Loucy (cell line): ENCODE measurements at regions not wholly inside any gene's neighbourhood (a gene's known extent, or its start where the extent isn't known, plus 50 kb on each side); places are given as distances from the start of the nearest gene placed in this dataset.
A peak's percentile ranks its signal among the peaks of the same experiment; 100 is the strongest.

Experiments used
- H2AFZ ChIP-seq: fragments of 200-600 bp; sonication (generic); 2 replicates; pipeline ENCODE4 v1.6.0; 2016; ENCODE audit warnings: antibody characterized with exemption, mild to moderate bottlenecking, low read length, moderate library complexity
- H3F3A ChIP-seq: fragments of 200-600 bp; 2 replicates; pipeline ENCODE4 v1.6.0; 2016; ENCODE audit warnings: antibody characterized with exemption, low read depth, mild to moderate bottlenecking
- H3K27me3 ChIP-seq: fragments of 200-600 bp; sonication (generic); 2 replicates; pipeline ENCODE4 v1.6.1; 2014; ENCODE audit warnings: low read length, mild to moderate bottlenecking; ENCODE audit not compliant: insufficient read depth, poor library complexity, severe bottlenecking
- H3K36me3 ChIP-seq: fragments of 200-600 bp; sonication (generic); 2 replicates; pipeline ENCODE4 v1.6.1; 2016; ENCODE audit warnings: low read length; ENCODE audit not compliant: insufficient read depth
- H3K4me1 ChIP-seq: fragments of 200-600 bp; sonication (generic); 2 replicates; pipeline ENCODE4 v1.5.1; 2014; ENCODE audit warnings: low read length, mild to moderate bottlenecking; ENCODE audit not compliant: insufficient read depth, poor library complexity, severe bottlenecking
- H3K4me2 ChIP-seq: fragments of 200-600 bp; sonication (generic); 2 replicates; pipeline ENCODE4 v1.6.0; 2014; ENCODE audit warnings: antibody characterized with exemption, low read length, low read depth, mild to moderate bottlenecking; ENCODE audit not compliant: poor library complexity, severe bottlenecking
- H3K4me3 ChIP-seq: fragments of 200-600 bp; sonication (generic); 2 replicates; pipeline ENCODE4 v1.5.1; 2014; ENCODE audit warnings: low read length, mild to moderate bottlenecking, mixed read lengths; ENCODE audit not compliant: poor library complexity, severe bottlenecking
- H3K79me2 ChIP-seq: fragments of 200-600 bp; sonication (generic); 2 replicates; pipeline ENCODE4 v1.6.1; 2014; ENCODE audit warnings: low read length; ENCODE audit not compliant: insufficient read depth
- H3K9ac ChIP-seq: fragments of 200-600 bp; sonication (generic); 2 replicates; pipeline ENCODE4 v1.6.0; 2014; ENCODE audit warnings: mild to moderate bottlenecking, low read depth, low read length, moderate library complexity; ENCODE audit not compliant: poor library complexity, severe bottlenecking
- H3K9me2 ChIP-seq: fragments of 200-600 bp; sonication (generic); replicated peaks from 2 replicates; pipeline ENCODE4 v1.6.1; 2016; ENCODE audit warnings: low read depth, low read length, mixed read lengths
- H3K9me3 ChIP-seq: fragments of 200-600 bp; sonication (generic); 2 replicates; pipeline ENCODE4 v1.6.1; 2014; ENCODE audit warnings: mild to moderate bottlenecking, antibody characterized with exemption, low read length, low read depth; ENCODE audit not compliant: insufficient read depth
- H4K20me1 ChIP-seq: fragments of 200-600 bp; sonication (generic); 2 replicates; pipeline ENCODE4 v1.6.0; 2014; ENCODE audit warnings: antibody characterized with exemption, low read length, mild to moderate bottlenecking; ENCODE audit not compliant: insufficient read depth, poor library complexity, severe bottlenecking
- EZH2phosphoT487 ChIP-seq: fragments of 200-600 bp; IDR thresholded peaks from 2 replicates; pipeline ENCODE4 v1.6.1; 2018; ENCODE audit warnings: antibody characterized with exemption, mild to moderate bottlenecking, moderate library complexity, borderline replicate concordance
- TF ChIP-seq, protein P1 (sequence below): fragments of 200-600 bp; sonication (generic); conservative IDR thresholded peaks from 2 replicates; pipeline ENCODE4 v1.5.1; 2014; ENCODE audit warnings: mild to moderate bottlenecking, antibody characterized with exemption, low read length

DNA sequence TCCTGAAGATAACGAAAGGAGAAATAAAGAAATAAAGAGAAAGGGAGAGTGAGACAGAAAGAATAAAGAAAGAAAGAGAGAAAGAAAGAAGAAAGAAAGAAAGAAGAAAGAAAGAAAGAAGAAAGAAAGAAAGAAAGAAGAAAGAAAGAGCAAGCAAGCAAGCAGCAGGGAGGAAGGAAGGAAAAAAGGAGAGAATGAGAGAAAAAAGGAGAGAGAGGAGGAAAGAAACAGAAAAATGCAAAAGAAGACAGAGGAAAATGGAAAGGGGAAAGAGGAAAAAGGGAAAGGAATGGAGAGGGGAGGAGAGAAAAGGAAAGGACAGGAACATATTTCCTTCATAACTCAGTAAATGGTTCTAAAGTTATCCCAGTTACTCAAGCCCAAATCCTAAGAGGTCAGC lies 978.8 kb upstream of the CDH9 start:
- no peak overlapping the region for H3K4me3 ChIP-seq
- H3K9me2 ChIP-seq = no peaks in the 10 kb centered on the region
- H4K20me1 ChIP-seq = no peaks in the 10 kb centered on the region
- H3K4me1 ChIP-seq = no peaks in the 10 kb centered on the region
- H3K4me2 ChIP-seq = no peak overlapping the region
- no peaks in the 10 kb centered on the region for H3K36me3 ChIP-seq
- H3K9me3 ChIP-seq = 0 out of 2 replicates have a peak, but pooled peaks cover under 1% of the 10 kb centered on the region
- no peak overlapping the region for H3K9ac ChIP-seq
- H3K79me2 ChIP-seq = no peaks in the 10 kb centered on the region
- H3F3A ChIP-seq = no peaks in the 10 kb centered on the region
- no peaks in the 10 kb centered on the region for H3K27me3 ChIP-seq
- TF ChIP-seq, protein P1, sequence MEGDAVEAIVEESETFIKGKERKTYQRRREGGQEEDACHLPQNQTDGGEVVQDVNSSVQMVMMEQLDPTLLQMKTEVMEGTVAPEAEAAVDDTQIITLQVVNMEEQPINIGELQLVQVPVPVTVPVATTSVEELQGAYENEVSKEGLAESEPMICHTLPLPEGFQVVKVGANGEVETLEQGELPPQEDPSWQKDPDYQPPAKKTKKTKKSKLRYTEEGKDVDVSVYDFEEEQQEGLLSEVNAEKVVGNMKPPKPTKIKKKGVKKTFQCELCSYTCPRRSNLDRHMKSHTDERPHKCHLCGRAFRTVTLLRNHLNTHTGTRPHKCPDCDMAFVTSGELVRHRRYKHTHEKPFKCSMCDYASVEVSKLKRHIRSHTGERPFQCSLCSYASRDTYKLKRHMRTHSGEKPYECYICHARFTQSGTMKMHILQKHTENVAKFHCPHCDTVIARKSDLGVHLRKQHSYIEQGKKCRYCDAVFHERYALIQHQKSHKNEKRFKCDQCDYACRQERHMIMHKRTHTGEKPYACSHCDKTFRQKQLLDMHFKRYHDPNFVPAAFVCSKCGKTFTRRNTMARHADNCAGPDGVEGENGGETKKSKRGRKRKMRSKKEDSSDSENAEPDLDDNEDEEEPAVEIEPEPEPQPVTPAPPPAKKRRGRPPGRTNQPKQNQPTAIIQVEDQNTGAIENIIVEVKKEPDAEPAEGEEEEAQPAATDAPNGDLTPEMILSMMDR = no peak
- no peak for TF ChIP-seq EZH2phosphoT487
- H2AFZ ChIP-seq = no peak overlapping the region

DNA sequence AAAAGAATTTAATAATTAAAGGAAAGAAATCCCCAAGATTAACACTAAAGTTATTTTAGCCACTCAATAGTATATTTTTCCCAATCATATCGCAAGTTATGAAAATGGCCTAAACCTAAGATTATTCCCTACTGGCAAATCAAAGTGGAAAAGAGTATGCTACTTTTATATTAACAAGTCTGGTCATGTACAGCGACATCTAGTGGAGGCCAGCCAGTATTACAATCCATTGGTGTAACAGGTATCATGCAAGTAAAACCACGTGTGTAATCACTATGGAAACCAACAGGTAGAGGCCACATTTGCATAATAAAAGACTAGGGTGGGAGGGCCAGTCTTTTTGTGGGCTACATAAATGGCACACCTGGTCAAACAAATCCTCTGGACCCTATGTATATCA lies 976.4 kb upstream of the CDH9 start:
- H3K4me1 ChIP-seq = no peaks in the 10 kb centered on the region
- 0 out of 2 replicates have a peak, but pooled peaks cover 3% of the 10 kb centered on the region for H3K9me3 ChIP-seq
- no peaks in the 10 kb centered on the region for H4K20me1 ChIP-seq
- H3K36me3 ChIP-seq = no peaks in the 10 kb centered on the region
- TF ChIP-seq EZH2phosphoT487 = no peak
- TF ChIP-seq, protein P1 = peak; percentile 82
- H3K4me3 ChIP-seq = no peak overlapping the region
- H3K27me3 ChIP-seq = no peaks in the 10 kb centered on the region
- H3K4me2 ChIP-seq = no peak overlapping the region
- H3K9ac ChIP-seq = no peak overlapping the region
- H2AFZ ChIP-seq = no peak overlapping the region
- H3K79me2 ChIP-seq = no peaks in the 10 kb centered on the region
- no peaks in the 10 kb centered on the region for H3F3A ChIP-seq
- H3K9me2 ChIP-seq = no peaks in the 10 kb centered on the region

DNA sequence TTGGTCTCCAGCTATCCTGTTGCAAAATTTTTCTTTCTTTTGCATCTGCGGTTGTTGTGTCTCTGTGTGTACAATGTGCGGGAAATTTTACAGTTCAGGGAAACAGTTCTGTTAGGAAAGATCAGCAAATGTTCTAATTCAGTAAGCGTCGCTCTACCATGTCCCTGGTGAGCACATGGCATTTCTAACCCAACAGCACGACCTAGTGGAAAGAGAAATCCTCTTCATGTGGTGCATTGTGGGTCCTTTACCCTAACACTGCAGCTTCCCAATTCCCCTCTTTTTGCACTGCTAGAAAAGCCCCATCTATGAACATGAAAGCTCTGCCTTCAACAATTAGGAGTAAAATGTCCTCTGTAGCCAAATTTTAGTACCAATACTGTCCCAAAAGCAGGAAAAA lies 974.2 kb upstream of the CDH9 start:
- H3K9me2 ChIP-seq = no peaks in the 10 kb centered on the region
- H3F3A ChIP-seq = no peaks in the 10 kb centered on the region
- H3K9me3 ChIP-seq = 0 out of 2 replicates have a peak, but pooled peaks cover 3% of the 10 kb centered on the region
- H3K9ac ChIP-seq = no peak overlapping the region
- no peak overlapping the region for H3K4me2 ChIP-seq
- TF ChIP-seq, protein P1 = peak; percentile 29
- TF ChIP-seq EZH2phosphoT487 = no peak
- H3K36me3 ChIP-seq = no peaks in the 10 kb centered on the region
- no peaks in the 10 kb centered on the region for H3K4me1 ChIP-seq
- no peaks in the 10 kb centered on the region for H3K27me3 ChIP-seq
- no peak overlapping the region for H3K4me3 ChIP-seq
- no peak overlapping the region for H2AFZ ChIP-seq
- H4K20me1 ChIP-seq = no peaks in the 10 kb centered on the region
- H3K79me2 ChIP-seq = no peaks in the 10 kb centered on the region
